ENCODE measurements at regions not wholly inside any gene's neighbourhood (a gene's known extent, or its start where the extent isn't known, plus 50 kb on each side); places are given as distances from the start of the nearest gene placed in this dataset.

GRCh38 chr18:7319161-7319560, 88.3 kb downstream of the LRRC30 start:
- TF ChIP-seq CTCF (IDR thresholded peaks at IDR 0.05; ENCODE audit: low read depth, low read length) (no peak), POLR2A (IDR thresholded peaks at IDR 0.05; ENCODE audit: extremely low read depth, insufficient read length) (no peak)
- TF ChIP-seq, protein P1, sequence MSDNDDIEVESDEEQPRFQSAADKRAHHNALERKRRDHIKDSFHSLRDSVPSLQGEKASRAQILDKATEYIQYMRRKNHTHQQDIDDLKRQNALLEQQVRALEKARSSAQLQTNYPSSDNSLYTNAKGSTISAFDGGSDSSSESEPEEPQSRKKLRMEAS (IDR thresholded peaks at IDR 0.05; ENCODE audit: low read depth, low read length) = no peak
